ENCODE measurements at regions not wholly inside any gene's neighbourhood (a gene's known extent, or its start where the extent isn't known, plus 50 kb on each side); places are given as distances from the start of the nearest gene placed in this dataset.

- H3K4me3 ChIP-seq (ENCODE audit: low read depth, low read length), result no peak overlapping the region
- DNase-seq (ENCODE audit: low read depth), result no peak
- no peak for TF ChIP-seq CTCF (IDR thresholded peaks at IDR 0.05; ENCODE audit: insufficient read depth, low read length)
These were observed 241.5 kb downstream of the SATB2 start for GRCh38 chr2:199216253-199216652.

DNA sequence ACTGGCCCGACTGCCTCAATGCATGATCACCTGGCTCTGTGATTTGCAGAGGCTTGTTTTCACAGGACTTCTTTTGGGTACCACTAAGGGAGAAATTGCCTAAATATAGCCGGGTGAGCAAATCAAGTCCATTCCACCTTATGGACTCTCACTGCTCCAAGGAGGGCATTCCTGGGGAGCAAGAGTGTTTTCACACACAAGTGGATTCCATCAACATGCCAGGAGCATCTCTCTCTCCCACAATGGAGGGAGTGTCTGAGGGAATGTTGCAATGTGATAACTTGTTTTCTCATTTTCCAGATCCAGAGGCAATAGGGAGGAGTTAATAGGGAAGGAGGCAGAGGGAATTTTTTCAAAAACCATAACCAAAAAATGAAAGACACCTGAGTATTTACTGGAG is 250.7 kb downstream of the SATB2 start:
- no peak for TF ChIP-seq CTCF (IDR thresholded peaks at IDR 0.05; ENCODE audit: insufficient read depth, low read length)
- DNase-seq (ENCODE audit: low read depth), result peak; percentile 23

DNA sequence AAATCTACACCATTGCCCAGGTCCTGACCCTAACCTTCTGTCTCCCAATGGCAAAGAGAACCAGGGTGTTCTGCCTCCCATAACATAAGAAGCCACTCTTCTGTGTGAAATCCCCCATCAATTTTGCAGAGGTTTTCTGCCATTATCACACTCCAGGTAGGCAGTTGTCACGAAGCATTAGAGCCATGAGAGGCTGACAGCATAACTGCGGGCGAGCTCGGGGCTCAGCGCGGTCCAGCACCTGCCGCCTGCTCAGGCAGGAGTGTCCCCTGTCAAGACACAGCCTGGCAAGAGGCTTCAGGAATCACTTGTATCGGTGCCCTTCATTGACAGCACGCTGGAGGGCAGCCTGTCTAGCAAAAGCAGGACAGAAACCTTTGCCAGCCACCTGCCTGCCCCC is 251.2 kb downstream of the SATB2 start:
- TF ChIP-seq CTCF (IDR thresholded peaks at IDR 0.05; ENCODE audit: insufficient read depth, low read length), result no peak

More for the DNA sequence above, 250.7 kb downstream of the SATB2 start:
- H3K4me3 ChIP-seq (ENCODE audit: low read depth, low read length), result no peak overlapping the region

GRCh38 chr2:199202964-199203363 is 254.8 kb downstream of the SATB2 start:
- DNase-seq (ENCODE audit: low read depth), result no peak
- no peak for TF ChIP-seq CTCF (IDR thresholded peaks at IDR 0.05; ENCODE audit: insufficient read depth, low read length)
- no peak overlapping the region for H3K4me3 ChIP-seq (ENCODE audit: low read depth, low read length)

More for the DNA sequence above, 251.2 kb downstream of the SATB2 start:
- H3K4me3 ChIP-seq (ENCODE audit: low read depth, low read length), result no peak overlapping the region
- no peak for DNase-seq (ENCODE audit: low read depth)

DNA sequence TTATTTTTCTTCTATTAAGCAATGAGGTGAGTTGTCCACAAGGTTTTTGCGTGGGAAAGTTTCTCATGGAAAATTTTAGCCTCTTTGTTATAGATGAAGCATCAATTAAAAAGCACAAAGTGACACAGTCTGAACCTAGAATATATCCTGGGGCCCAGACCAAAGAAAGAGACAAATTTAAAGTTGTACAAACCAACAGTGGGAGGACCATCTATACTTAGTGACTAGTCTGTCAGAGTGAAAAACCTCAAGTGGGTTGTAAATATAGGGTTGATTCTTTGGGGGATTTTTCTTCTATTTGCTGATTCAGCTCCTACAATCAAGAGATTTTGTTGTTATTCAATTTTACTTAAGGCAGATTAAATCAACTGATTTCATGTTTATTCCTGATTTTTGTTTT is 256.2 kb downstream of the SATB2 start:
- H3K4me3 ChIP-seq (ENCODE audit: low read depth, low read length), result no peak overlapping the region
- no peak for DNase-seq (ENCODE audit: low read depth)
- TF ChIP-seq CTCF (IDR thresholded peaks at IDR 0.05; ENCODE audit: insufficient read depth, low read length), result no peak

- H3K4me3 ChIP-seq (ENCODE audit: low read depth, low read length), result no peak overlapping the region
- no peak for TF ChIP-seq CTCF (IDR thresholded peaks at IDR 0.05; ENCODE audit: insufficient read depth, low read length)
- DNase-seq (ENCODE audit: low read depth), result no peak
These were observed 257.9 kb downstream of the SATB2 start for GRCh38 chr2:199199797-199200196.

DNA sequence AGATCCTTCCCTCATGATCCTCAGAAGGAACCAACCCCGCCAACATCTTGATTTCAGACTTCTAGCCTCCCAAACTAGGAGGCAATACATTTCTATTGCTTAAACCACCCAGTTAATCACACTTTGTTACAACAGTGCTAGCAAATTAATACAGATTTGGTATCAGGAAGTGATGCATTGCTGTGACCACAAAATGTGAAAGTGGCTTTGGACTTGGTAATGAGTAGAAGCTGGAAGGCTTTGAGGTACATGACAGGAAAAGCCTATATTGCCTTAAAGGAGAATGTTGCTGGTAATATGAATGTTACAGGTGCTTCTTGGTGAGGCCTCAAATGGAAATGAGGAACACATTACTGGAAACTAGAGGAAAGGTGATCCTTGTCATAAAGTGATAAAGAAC is 260.3 kb downstream of the SATB2 start:
- H3K4me3 ChIP-seq (ENCODE audit: low read depth, low read length), result no peak overlapping the region
- DNase-seq (ENCODE audit: low read depth), result no peak
- TF ChIP-seq CTCF (IDR thresholded peaks at IDR 0.05; ENCODE audit: insufficient read depth, low read length), result no peak

All from fibroblast of the aortic adventitia (primary cell).